Stomach (tissue), 4 donors: ENCODE measurements at regions not wholly inside any gene's neighbourhood (a gene's known extent, or its start where the extent isn't known, plus 50 kb on each side); places are given as distances from the start of the nearest gene placed in this dataset.

Experiments
- CTCF ChIP-seq, 7 experiments: fragments of 450-650 bp in 4 of 7; fragments of 200-600 bp in 3 of 7; sonication (generic) in 3 of 7; IDR thresholded peaks; one replicate each; pipeline ENCODE4 v1.5.1; 2016 to 2019; ENCODE audit warnings: antibody characterized with exemption in 7 of 7, control low read depth in 2 of 7, mild to moderate bottlenecking in 1 of 7
- POLR2A ChIP-seq, 4 donors: fragments of 450-650 bp; IDR thresholded peaks; one replicate each; pipeline ENCODE4 v1.6.1; 2016; ENCODE audit warnings: antibody characterized with exemption in 4 of 4, control low read depth in 2 of 4, mild to moderate bottlenecking in 1 of 4, moderate library complexity in 1 of 4

GRCh38 chr16:24668481-24669061 lies 60.9 kb upstream of the TNRC6A start:
- TF ChIP-seq CTCF (IDR thresholded peaks at IDR 0.05) (no peak), POLR2A (IDR thresholded peaks at IDR 0.05) (no peak)
